GM21367 (cell line): ENCODE measurements at regions not wholly inside any gene's neighbourhood (a gene's known extent, or its start where the extent isn't known, plus 50 kb on each side); places are given as distances from the start of the nearest gene placed in this dataset.
"Not testable (repeated sequence)": the region's sequence is repeated elsewhere in the genome, so short reads cannot be mapped to it uniquely, and the experiment has no call there.

Experiments used
- ATAC-seq: cut with Tn5 transposase; IDR thresholded peaks from one replicate; pipeline ENCODE4 v1.9.1; 2021; ENCODE audit not compliant: unreplicated experiment

DNA sequence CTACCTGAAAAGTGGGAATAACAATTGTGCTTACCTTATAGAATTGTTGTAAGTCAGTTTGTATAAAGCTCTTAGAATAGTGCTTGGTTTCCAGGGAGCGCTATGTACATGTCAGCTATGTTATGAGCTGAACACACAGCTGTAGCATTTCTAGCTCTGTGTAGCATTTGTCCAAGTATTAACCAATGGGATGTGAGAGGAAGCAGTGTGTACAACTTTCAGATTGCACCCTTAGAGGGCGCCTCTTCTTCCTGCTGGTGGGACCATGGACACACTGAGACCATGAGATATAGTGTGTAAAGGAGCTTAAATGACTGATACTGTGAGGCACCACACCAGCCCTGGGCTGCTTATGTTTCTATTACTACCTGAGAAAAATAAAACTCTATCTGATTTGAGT, 380.2 kb downstream of the LNPK start:
- ATAC-seq: no peak

DNA sequence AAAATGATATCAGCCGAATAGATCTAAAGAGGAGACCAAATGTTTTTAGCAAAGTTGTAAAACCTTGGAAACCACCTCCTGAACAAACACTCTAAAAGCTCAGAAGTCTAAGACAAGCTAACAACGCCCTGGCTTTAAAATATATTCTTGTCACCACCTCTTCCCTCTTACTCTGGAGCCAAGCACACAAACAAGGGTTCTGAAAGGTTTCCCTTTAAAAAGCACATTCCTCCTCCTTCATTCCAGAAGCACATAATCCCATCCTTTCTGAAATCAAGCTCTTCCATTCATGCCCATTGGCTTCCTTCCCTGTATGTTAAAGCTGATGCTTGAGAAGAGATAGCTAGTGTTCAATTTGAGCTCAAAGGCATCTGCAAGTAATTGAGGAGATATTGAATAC, 382.0 kb downstream of the LNPK start:
- ATAC-seq: no peak

DNA sequence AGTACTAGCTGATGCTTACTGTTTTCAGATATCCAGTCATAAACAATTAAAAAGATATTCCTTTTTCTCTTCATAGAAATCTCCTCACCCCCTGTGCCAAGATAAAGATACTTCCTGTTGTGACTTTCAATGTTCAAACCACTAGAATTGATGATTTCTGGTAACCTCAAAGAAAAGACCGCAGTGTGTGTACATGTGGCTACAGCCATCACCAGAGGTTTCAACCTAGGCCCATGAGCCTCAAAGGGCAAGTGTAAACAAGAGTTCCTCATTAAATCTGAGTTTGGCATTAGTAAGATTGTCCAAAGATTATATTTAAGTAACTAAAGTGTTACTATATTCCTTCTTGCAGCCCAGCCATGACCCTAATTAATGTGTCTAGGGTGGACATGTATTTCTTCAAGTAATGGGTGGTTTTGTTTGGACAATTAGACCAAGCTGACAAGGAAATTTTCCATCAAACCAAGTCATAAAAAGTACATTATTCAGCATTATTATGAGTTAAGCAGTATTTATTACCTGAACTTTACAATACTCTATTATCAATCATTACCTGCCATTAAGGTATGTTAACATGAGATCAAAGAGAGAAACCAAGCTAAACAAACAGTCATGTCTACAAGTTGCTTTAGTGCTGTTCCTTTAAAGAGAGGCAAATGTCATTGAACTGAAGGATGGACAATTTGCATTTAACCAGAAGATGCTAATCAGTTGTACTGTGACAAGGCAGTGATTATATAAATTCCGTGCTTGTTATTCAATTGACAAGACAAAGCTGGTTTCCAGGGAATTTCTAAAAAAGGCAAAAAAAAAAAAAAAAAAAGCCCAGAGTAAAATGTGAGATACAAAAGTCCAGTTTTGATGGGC, 382.7 kb downstream of the LNPK start:
- ATAC-seq: no peak

DNA sequence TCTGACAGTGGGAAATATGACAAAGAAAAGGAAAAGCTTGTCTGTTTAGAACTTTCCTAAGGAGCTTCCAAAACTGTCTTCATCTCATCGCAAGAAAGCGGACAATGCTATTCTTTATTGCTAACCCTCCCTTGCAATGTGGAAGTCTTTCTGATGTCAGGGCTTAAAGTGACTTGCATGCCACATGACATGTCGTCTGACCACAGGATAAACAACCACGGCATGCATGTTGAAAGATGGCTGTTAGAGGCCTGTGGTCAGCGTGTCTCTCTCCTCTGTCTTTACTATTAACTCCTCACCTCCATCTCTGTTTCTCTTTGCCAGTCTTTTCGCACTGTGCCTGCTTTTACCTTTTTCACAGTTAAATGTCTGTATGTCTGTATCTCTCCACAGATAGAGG, 389.8 kb downstream of the LNPK start:
- ATAC-seq: no peak

DNA sequence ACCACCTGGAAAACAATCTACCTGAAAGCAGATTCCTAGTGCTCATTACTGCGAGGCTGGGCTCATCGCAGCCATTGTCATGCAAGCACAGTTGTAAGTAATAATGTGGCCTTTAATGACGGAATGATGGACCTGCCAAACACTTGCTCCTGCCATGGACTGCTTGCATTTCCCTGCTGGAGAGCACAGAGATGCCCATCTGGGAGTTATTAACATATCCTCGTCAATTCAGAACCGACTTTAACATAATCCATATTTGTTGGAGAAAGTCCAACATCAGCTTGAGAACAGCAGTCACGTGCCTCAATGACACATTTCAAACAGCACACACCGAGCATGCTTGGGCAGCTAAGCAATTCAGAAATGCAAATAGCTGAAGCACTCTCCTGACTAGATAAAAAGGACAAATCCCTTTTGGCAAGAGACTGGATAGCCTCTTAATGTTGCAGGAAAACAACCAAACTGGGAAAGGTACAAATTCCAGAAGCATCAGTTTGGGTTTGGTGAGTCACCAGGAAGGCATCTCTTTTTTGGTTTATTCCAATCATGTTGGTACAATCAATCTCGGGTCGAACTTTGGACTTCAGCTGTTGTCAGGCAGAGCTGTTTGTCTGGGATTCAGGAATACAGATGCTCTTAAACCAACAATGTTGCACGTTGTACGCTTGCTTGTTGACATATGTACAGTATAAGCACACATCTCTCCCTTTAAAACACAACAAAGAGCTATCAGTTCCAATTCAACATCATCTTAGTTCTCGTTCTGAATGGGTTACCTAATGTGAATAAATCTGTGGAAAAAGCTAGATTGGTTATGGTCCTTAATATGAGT, 395.8 kb downstream of the LNPK start:
- no peak for ATAC-seq

DNA sequence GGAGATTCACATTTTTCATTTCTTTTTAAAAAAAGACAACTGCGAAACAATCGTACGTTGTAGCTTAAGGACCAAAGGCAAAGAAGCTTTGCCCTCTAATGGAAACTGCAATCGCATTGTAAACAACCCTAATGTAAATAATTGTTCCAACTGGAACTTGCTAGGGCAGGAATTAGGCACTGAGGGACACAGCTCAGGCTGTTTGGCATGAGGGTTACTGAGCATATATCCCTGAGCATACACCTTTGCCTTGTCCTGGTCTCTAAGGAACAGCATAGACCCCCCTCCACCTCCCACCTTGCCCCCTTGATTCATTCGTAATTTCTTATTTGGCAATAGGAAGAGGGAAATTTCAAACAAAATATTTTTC, 396.4 kb downstream of the LNPK start:
- ATAC-seq: no peak

DNA sequence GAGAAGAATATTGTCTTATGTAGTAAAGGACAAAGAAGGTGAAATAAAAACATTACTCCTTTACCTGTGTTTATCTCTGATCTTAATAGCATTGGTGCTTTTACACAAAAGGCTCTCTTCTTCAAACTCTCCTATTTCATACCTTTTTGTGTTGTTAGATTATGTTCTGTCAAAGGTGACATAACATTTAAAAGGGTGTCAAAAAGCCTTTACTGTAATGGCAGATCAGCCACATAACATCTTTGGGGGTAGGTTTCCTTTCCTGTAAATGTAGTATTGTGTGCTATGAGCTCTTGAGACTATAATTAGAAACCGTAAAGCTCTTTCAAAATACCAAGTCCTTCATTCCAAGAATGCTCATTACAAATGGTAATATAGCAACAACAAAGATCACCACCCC, 400.1 kb downstream of the LNPK start:
- ATAC-seq: no peak

DNA sequence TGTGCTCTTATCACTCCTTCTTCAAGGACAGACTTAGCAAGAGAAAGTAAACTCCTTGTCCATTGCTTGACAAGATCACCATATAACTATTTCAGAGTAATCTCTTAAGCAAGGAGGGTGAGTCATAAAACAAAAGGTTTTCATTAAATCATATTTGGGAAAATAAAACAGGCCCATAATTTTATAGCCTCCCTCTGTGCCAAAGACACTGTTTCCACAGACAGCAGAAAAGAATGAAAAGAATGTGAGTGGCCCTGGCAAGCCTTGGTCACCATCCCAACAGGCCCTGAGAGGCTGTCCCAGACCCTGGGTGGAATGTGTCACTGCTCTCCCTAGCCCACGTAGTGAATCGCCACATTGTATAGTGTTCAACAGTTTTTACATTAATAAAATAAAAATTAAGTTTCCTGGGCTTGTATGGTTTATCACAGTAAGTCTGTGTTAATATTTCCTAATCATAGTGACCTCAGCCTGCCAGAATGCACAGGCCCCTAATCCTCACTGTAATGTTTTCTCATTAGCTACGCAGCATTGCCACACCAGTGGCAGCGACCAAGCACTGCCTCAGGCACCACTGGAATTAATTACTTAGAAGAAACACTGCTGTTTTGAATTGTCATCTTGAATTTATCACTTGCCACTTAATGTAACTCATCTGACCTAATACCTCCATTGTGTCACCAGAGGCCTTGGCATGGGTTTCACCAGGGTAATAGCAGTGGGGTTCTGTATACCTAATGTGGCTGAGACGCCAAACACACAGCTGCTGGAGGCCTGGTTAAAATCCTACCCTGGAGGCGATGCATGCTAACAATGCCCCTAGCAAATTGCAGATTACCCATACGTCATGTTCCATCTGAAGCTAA, 401.9 kb downstream of the LNPK start:
- no peak for ATAC-seq

DNA sequence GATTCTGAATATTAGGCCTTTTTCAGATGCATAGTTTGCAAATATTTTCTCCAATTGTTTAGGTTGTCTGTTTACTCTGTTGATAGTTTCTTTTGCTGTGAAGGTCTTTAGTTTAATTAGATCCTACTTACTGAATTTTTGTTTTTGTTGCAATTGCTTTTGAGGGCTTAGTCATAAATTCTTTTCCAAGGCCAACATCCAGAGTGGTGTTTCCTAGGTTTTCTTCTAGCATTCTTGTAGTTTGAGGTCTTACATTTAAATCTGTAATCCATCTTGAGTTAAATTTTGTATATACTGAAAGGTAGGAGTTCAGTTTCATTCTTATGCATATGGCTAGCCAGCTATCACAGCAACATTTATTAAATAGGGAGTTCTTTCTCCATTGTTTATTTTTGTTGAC, 404.8 kb downstream of the LNPK start:
- ATAC-seq: no peak

DNA sequence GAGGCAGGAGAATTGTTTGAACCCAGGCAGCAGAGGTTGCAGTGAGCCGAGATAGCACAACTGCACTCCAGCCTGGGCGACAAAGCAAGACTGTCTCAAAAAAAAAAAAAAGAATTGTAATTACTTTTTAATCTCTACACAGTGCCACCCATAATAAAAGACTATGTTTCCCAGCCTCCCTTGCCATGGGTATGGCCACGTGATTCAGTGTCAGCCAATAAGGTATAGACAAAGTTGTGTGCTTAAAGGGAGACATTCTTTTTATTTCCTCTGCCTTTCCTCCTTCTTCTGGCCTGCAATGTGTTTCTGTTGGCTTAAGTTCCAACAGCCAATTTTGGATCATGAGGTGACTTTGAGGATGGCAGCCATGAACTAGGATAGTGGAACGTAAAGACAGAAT, 406.9 kb downstream of the LNPK start:
- no peak for ATAC-seq

DNA sequence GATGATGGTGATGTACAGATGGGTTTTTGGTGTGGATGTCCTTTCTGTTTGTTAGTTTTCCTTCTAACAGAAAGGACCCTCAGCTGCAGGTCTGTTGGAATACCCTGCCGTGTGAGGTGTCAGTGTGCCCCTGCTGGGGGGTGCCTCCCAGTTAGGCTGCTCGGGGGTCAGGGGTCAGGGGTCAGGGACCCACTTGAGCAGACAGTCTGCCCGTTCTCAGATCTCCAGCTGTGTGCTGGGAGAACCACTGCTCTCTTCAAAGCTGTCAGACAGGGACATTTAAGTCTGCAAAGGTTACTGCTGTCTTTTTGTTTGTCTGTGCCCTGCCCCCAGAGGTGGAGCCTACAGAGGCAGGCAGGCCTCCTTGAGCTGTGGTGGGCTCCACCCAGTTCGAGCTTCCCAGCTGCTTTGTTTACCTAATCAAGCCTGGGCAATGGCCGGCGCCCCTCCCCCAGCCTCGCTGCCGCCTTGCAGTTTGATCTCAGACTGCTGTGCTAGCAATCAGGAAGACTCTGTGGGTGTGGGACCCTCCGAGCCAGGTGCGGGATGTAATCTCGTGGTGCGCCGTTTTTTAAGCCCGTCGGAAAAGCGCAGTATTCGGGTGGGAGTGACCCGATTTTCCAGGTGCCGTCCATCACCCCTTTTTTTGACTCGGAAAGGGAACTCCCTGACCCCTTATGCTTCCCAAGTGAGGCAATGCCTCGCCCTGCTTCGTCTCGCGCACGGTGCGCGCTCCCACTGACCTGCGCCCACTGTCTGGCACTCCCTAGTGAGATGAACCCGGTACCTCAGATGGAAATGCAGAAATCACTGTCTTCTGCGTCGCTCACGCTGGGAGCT, 408.2 kb downstream of the LNPK start:
- ATAC-seq: not testable (repeated sequence)

DNA sequence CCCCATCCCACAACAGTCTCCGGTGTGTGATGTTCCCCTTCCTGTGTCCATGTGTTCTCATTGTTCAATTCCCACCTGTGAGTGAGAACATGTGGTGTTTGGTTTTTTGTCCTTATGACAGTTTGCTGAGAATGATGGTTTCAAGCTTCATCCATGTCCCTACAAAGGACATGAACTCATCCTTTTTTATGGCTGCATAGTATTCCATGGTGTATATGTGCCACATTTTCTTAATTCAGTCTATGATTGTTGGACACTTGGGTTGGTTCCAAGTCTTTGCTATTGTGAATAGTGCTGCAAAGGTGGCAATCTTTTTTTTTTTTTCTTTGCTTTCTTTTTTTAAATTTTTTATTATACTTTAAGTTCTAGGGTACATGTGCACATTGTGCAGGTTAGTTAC, 406.7 kb upstream of the ATP5MC3 start:
- ATAC-seq: not testable (repeated sequence)

DNA sequence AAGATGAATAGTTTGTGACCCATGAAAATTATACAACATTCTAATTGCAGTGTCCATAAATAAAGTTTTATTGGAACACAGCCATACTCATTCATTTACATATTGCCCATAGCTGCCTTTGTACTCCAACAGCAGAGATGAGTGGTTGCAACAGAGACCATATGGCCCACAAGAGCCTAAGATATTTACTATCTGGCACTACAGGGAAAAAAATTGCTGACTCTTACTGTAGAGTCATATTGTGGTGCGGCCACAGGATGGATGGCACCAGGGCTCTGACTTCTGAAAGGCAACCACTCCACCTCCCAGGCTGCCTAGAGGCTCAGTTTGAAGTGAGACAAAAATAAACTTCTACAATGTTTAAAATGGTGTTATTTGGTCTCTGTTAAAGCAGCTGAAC, 404.0 kb upstream of the ATP5MC3 start:
- no peak for ATAC-seq

DNA sequence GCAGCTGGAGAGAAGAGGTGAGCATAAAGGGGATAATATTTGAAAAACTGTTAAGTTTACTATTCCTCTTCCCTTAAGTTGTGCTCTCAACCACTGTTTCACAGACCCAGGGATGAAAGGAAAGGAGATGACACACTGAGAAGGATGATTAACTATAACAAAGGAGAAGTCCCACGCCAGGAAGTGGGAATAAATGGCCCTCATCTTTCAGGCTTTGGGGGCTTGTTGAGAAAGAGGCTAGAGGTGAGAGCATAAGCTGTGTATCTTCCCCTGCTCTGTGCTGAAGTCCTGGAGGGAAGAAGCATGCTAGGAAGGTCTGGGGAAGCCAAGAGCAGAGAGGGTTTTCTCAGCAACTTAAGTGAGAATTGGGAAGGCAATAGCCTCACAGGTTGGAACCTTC, 399.1 kb upstream of the ATP5MC3 start:
- no peak for ATAC-seq

DNA sequence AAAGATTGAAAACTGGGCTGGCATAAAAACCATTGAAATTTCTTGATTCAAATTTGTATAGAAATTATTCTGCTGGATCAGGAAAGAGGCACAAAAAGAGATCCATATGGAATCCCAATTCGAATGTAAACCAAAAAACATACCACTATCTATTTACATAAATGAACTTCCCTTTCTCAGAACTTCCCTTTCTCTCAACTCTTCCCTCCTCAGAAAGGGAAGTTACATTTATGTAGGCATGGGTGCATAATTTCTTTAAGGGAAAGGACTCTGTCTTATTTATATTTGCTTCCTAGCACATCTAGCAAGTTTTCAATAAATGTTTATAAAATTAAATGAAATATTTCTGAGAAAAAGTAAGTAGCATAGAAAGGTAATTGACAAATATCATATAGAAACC, 398.1 kb upstream of the ATP5MC3 start:
- no peak for ATAC-seq

DNA sequence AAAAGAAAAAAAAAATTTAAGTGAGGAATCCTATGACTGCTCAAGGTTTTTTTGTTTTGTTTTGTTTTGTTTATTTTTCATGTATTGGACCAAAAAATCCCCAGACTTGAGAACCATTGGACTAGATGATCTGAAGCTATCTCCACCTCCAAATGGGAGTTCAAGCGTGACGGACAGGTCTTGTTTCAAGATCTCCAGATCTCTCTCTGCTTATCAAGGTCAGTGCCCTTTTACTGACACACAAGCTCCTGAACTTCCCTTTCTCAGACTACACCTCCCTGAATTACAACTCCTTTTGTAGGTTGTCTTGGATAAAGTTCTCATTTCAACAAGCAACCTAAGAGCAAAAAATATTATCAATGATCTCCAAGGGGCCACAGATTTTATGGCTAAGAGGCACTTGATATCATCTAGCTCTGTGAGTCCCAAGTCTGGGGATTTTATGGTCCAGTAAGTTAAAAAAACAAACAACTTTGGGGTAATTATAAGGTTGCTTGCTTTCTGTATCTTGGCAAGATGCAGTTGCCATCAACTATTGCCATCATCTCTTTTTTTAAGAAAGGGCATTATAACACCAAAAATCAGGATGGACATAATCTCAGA, 396.0 kb upstream of the ATP5MC3 start:
- ATAC-seq: no peak

DNA sequence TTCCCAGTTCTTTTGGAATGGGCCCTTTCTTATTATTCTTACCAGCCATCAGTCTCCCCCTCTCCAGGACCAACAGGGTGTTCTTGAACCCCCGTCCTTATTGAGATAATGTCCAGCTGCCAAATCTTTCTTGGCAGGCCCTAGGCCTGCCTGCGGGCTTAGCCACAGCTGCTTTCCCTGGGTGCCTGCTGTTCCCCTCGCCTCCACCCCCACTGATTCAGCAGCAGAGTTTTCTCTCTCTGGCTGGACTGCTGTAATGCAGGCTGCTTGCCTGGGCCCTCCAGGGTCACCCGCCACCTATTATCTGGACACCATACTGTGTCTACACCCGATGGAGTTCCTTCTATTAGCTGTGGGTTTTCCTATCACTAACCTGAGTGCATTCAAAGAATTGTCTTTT, 395.4 kb upstream of the ATP5MC3 start:
- ATAC-seq: no peak

DNA sequence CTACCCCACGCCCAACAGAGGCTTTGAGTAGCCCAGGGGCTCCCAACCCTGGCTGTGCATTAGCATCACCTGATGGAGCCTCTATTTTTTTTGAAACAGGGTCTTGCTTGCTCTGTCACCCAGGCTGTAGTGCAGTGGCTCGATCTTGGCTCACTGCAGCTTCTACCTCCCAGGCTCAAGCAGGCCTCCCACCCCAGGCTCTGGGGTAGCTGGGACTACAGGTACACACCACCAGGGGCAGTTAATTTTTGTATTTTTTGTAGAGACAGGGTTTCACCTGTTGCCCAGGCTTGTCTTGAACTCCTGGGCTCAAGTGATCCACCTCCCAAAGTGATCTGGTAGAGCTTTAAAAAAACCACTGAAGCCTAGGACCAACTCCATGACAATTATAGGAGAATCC, 394.8 kb upstream of the ATP5MC3 start:
- ATAC-seq: no peak

DNA sequence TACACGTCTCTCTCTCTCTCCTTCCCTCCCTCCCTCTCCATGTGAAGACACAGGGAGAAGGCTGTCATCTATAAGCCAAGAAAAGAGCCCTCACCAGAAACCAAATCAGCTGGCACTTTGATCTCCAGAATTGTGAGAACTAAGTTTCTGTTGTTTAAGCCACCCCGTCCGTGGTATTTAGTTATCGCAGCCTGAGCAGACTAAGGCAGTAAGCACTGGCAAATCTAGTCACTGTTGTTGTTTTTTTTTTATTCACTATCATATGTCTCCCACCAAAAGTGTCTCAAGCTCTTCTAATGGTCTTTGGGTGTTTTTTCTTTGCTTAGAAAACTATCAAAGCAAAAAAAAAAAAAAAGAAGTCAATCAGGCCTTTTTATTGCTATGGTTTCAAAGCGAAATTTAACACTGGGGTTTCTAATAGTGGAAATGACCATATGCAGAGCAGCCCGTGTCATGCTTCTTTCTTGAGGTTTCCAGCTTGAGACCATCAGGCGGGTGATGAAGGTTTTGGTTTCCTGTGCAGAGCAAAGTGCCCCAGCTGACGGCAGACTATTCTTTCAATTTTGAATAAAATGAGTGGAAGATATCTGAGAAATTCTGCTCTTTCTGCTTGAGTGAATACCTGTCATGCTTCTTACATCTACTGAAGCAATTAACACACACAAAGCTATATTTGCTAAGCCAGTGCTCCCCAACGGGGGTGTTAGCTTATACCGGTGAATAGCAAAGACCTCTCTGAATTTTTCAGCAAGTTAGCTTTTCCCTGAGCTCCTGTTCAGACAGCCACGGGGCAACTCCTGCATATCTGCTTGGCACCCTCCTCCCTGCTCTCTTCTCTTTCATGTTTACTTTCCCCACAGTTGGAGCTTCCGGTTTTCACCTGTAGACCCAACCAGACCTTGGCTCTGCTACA, 394.1 kb upstream of the ATP5MC3 start:
- peak; percentile 96 for ATAC-seq
